ENCODE measurements at regions not wholly inside any gene's neighbourhood (a gene's known extent, or its start where the extent isn't known, plus 50 kb on each side); places are given as distances from the start of the nearest gene placed in this dataset.

DNA sequence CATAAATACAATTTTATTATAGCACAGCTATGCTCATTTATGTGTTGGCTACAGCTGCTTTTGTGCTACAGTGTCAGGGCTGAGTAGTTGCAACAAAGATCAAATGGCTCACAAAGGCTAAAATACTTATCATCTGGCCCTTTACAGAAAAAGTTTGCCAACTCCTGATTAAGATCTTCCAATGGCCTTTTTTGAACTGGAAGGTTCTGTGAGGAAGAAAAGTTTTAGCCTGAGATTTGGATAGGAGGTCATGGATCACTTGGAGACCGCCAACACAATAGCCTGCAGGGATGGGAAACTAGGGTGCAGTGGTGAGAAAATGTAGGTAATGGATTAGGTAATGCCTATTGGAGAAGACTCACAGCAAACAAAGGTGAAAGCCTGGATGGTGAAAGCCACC, 169.8 kb downstream of the NOC3L start:
- DNase-seq (ENCODE audit: low read depth) = peak; percentile 18

DNA sequence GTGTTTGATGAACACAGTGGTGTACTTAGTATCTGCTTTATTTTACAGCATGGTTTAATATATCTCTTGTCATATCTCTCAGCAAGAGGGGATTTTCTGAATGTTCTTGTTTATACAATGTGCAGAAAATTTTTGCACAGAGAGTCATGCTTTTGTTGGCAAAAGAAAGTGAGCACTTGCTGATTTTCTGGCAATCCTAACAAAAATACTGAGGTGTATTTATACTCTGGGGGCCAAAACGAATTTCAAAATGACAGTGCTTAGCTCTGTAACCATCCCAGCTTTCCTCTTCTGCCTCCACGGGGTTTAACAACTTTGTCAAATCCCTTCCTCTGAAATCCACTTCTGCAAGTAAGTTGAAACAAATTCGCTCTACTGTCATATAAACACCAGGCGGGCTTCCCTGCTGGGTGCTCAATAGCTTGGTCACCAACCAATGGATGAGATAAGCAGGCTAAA, 169.2 kb downstream of the NOC3L start:
- peak; percentile 48 for DNase-seq (ENCODE audit: low read depth)

DNA sequence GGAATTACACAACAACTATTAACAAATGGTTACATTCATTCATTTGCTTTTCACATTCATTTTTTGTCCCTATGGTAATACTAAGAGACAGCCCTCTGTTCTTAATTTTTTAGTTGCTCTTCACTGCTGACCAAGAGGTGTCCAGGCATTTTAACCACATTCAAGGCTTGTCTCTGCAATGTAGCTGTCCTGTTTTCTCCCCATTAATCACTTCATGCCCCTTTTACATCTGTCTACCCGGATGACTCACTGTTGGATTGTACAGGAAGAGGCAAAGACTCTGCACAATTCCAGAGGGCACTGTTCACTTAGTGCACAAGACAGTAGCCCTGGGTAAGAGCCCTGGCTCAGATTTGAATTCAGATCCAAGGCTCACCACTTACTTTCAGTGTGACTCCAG, 168.5 kb downstream of the NOC3L start:
- DNase-seq (ENCODE audit: low read depth) = peak; percentile 21

DNA sequence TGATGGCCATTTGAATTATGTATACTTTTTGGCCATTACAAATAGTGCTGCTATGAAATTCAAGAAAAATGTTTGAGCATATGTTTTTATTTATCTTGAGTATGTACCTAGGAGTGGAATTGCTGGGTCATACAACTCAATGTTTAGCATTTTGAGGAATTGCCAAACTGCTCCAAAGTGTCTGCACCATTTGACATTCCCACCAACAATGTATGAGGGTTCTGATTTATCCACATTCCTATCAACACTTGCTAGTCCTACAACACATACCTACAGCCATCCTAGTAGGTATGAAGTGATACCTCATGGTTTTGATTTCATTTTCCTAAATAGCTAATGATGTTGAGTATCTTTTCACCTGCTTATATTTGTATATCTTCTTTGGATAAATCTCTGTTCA, 165.5 kb downstream of the NOC3L start:
- no peak for DNase-seq (ENCODE audit: low read depth)

DNA sequence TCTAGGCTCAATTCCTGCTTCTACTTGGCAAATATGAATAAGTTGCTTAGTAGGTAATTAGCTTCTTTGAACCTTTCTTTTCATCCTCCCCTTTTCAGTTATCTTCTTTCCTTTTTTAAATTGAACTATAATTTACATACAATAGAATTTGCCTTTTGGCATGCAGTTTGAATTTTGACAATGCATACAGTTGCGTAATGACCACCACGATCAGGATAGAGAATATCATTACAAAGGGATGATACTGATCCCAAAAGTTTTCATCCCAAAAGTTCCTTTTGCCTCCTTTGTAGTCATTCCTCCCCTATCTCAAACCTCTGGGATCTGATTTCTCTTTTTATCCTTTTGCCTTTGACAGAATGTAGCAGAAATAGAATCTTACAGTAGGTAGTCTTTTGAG, 164.4 kb downstream of the NOC3L start:
- no peak for DNase-seq (ENCODE audit: low read depth)

DNA sequence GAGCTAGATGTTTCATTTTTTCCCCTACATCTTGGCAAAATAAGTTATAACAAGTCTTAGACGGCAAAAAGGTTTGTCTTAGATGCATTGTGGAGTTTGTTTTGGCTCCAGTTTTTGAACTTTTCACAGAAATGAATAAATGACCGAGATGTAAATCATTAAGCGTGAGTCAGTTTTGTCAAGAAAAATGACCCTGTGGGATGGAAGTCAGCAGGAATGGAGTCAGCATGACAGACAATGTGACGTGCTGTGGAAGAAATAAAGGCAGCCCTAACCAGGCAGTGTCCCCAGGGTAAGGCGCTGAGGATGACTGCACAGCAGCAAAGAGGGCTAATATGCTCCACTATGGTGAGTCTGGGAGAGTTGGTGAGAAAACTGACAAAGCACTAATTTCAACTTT, 163.2 kb downstream of the NOC3L start:
- DNase-seq (ENCODE audit: low read depth) = peak; percentile 93

DNA sequence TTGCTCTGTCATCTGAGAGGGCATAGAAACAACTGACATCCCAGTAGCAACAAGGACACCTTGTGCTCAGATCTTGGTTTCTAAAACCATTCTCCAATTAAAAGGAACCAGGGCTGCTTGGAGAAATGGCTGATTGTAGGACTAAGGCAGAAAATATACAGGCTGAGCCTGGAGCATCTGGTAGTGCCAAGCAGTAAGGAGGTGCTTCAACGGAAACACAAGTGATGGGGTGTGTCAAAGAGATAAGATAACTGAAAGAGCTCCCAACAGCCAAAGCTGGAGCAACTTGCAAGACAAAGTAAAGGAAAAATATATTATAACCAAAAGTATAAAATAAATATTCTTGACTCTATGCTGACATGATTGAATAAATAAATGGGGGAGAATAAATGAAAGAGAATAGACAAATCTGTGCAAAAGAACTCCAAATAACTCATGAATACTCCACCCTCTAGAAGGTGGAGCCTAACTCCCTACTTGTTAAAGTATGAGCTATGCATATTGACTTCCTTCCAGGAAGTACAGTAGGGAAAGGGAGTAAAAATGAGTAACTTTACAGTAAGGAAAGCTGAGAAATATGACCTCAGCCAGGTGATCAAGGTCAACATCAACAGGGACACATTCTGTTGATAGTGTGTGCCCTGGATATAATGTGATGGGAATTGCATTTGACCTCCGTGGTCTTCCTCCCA, 162.4 kb downstream of the NOC3L start:
- no peak for DNase-seq (ENCODE audit: low read depth)

DNA sequence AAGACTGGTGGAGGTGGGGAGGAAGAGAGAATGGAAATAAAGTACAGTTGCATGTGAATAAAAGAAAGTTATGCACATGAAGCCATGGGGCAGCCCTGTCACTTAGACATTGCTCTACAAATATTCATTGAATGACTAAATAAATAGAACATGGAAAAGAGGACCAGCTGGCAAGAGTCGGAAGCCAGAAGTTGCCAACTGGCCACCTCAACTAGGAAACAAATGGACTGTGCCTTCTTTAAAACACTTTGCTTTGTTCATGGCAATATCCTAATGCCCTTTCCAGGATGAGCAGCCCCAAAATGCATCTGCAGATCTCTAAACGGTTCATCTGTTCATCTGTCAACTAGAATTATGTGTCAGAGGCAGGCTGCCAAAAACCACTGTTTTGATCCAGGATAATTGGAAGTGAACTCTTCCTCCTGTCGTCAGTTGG, 157.3 kb downstream of the NOC3L start:
- DNase-seq (ENCODE audit: low read depth) = no peak

DNA sequence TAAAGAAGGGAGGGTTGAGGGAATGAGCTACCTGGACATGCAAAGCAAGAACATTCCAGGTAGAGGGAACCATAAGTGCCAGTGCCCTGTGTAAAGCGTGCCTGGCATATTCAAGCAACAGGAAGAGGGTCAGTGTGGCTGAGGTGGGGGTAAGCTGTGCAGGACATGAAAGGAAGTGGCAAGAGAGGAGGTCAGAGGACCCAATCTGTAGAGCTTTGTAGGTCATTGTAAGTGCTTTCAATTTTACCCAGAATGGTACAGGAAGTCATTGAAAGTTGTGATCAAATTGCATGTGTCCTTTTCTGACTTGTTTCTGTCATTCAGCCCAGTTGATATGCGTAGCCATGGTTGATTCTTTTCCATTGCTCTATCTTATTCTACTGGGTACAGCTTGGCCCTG, 156.6 kb downstream of the NOC3L start:
- DNase-seq (ENCODE audit: low read depth) = no peak

DNA sequence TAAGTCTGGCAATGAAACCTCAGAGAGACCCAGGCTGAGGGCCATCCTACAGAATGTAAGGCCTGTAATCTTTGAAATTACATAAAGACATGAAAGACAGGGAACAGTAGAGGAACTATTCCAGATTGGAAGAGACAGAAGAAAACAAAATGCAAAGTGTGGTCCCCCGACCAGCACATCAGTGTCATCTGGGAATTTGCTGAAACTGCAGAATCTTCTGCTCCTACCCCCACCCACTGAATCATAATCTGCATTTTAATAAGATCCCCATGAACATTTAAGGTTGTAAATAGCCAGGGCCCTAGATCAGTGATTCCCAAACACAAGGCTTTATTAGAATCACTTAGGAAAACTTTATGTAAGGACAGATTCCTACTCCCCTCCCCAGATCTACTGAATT, 154.4 kb downstream of the NOC3L start:
- DNase-seq (ENCODE audit: low read depth) = no peak

DNA sequence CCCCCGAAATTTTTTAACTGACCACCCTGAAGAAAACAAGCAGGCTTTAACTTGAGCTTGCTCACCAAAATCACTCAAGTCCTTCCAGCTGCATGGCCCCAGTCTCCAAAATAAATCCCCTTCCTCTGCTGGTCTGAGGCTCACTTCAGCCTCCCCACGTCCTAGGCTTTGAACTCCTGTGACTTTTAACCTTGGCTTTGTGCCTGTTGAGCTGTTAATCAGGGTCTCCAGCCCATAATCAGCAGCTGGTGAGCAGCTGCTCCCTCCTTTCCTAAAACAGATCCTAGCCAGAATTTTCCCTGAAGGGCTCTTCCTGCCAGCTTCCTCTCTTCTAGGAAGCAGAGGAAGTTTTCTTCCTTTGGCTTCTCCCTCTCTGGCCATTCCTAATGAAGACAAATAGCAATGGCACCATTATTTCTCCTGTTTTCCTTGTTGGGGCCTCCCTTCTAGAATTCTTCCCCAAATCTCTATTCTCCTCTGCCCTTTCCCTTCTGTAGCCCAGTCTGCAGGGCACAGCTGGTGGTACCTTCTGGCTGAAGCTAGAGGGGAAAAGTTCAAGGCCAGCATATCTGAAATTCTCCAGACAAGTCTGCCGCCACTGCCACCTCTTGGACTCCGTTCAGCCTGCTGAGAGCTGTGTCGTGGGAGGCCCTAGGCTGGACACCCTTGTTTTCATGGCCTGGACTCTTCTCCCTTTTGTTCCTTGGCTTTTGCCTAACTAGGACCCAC, 152.1 kb downstream of the NOC3L start:
- DNase-seq (ENCODE audit: low read depth) = no peak

DNA sequence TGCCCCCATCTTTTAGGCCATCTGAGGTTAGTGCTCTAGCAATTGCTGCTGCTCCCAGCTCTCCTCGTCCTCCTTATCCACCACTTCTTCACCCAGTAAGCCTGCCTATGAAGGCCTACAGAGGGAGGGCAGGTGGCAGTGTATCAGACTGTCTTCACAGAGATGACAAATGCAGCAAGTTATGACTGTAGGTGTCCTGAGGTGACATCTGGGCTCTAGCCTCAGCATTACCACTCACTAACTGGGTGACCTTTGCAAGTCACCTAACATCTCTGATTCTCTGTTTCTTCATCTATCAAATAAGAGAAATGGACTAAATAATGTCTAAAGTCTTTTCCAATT, 151.6 kb downstream of the NOC3L start:
- DNase-seq (ENCODE audit: low read depth) = no peak

DNA sequence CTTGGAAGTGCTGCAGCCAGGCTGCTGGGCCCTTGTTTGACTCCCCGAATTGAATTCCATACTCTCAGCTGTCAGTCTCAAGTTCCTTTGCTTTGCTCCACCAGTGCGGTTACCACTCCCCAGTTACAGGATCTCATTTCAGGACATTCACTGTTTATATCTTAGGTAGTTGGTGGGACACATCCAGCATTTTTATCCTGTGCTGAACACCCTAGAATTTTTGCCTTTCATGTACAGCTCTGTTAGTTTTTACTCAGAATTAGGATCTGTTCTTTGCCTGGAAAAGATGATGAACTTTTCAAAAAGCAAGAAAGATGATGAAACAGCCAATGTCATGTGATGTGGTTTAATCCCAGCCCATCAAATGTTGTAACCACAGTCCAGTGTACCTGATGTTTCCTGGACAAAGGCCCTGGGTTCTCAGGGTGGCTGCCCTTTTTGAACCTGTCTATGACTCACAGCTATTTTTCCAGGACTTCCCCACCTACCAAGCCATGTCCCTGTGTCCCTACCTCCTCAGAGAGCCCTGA, 149.7 kb downstream of the NOC3L start:
- DNase-seq (ENCODE audit: low read depth) = peak; percentile 49

DNA sequence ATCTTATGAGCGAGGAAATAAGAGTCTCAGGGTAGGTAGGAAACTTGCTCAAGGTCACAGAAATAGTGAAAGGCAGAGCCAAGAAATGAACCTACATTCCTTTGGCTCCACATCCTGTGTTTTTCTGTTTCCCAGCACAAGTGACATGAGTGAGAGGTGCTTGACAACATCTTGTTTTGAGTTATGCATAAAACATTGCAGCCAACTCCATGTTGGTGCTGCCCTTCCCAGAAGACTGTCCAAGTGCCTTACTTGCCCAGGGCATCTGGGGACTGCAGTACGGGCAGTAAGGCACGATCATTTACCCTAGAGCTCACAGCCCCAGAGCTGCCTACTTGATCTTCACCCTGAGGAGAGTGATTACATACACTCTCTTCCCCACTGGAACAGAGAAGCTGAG, 148.8 kb downstream of the NOC3L start:
- no peak for DNase-seq (ENCODE audit: low read depth)

DNA sequence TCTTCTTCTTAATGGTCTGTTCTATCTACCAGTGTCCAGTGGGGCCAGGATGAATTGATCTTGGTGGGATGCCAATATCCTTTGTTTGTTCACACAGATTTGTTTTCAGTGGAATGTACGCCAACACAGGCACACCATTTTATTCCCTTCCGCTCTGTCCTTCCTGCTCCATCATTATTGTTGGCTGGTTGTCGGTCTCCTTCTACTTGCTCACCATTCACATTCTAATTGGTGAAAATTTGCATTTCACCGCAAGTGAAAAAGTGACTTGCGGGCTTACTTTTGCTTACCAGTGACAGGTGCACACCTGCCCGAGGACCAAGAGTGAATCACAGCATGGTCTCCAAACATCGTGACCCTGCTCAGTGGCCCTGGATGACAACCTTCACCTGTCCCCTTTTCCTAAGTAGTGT, 148.3 kb downstream of the NOC3L start:
- no peak for DNase-seq (ENCODE audit: low read depth)

DNA sequence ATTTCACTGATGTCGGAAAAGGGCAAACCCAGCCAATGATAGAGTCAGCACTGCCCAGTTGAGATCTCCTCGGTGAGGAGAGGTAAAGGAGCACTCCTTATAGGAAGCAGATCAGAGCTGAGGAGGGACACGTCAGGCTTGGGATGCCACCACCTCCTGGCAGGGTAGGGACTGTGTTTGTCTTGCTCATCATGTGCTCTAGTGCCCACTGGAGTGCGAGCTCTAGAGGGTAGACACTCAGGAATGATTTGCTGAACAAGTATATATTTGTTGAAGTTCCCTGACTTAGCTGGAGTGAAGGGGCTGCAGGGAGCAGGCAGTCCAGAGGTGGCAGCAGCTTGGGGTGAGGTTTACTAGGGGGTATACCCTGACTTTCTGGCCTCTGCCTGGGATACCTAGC, 146.5 kb downstream of the NOC3L start:
- DNase-seq (ENCODE audit: low read depth) = no peak

DNA sequence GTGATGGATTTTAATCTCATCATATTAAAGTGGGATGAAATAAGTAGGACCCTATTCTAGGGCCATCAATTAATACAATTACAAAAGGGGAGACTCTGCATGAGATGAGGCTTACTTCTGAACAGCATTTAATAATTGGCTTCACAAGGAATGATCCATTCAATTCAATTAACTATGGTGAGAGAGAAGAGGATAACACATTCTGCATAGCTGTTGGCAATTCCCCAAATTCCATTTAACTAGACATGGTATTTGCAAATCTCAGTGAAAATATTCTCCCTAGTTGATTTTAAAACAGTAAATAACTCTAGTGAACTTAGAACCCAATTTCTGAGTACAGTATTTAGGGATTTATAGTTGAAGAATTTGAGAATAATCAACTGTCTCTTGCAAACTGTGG, 145.3 kb downstream of the NOC3L start:
- no peak for DNase-seq (ENCODE audit: low read depth)

DNA sequence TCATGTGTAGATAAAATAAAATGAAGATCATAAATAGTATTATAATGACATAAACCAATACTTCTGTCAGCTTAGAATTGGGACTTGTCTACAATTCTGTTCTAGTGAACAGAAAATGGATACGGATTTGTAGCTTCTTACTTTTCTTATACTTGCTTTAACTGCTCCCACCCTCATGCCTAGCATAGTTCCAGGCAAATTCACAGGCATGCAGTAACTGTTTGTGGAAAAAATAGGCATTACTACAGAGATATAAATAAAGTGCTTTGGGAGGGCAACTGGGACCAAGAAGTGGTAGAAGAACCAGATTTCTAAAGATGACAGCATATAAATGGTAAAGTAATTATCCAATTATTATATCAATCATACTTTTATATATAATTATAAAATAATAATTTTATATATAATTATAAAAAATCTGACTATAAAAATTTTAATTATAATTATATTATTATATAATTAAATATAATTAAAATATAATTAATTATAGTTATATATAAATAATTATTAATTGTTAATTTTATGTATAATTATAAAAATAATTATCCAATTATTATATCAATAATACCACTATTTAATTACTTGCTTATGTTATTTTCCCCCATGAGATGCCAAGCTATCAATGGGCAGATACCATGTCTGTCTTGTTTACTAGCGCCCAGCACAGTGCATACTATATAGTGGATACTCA, 144.1 kb downstream of the NOC3L start:
- DNase-seq (ENCODE audit: low read depth) = no peak

DNA sequence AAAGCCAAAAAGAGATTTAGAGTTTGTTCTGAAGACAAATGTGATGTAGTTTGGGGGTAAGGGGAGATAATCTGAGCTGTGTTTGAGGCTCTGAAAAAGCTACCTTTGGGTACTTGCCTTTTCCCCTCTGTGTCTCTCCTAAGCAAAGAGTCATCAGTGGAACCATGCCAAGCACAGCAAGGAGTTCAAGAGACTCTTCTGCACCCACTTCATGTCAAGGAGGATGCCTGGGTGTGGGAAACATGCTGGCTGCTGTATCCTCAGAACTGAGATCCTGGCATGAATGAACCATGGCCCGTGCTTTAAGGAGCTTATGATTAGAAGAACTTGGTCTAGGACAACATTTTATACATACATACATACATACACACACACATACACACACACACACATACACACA, 142.9 kb downstream of the NOC3L start:
- no peak for DNase-seq (ENCODE audit: low read depth)

DNA sequence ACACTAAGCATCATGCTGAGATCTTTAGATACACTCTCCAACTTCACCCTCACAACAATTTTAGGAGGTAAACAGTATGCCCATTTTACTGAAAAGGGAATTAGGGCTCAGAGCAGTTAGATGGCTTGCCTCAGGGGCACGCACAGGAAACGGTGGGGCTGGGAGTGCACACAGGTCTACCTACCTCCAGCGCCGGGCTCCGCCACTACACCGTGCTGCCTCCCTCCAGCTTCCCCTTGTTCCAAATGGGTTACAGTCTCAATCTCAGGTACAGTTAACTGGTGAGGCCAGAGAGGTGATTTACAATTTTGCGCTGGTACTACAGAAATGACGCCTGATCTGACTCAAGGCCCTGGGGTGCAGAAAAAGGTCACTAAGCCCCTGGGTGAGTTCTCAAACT, 142.0 kb downstream of the NOC3L start:
- no peak for DNase-seq (ENCODE audit: low read depth)

DNA sequence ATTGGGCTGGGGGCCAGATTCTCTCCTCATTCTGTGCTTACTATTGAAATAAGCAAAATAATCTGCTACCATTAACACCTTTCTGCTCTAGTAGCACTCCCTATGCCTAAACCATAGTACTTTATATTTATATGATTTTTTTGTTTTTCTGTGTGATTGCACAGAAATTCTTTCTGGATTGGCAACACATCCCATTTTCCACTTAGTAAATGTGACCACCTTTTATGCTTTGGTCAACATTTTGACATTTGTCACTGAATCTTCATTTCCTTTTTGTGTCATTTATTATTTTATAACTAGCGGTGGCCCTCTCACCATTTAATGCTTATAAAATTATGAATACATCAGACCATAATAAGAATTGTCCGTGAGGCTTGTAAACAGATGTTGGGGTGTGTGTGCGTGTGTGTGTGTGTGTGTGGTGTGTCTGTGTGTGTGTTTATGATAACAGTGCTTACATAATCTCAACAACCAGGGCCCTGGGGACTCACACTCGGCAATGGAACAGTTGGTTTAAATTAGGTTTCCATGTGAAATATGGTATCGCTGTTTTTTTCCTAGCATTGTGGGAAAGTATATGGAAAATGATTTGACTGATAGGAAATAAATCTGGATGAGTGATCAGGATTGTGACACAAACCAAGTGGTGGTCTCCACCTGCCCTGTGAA, 138.9 kb downstream of the NOC3L start:
- DNase-seq (ENCODE audit: low read depth) = no peak

DNA sequence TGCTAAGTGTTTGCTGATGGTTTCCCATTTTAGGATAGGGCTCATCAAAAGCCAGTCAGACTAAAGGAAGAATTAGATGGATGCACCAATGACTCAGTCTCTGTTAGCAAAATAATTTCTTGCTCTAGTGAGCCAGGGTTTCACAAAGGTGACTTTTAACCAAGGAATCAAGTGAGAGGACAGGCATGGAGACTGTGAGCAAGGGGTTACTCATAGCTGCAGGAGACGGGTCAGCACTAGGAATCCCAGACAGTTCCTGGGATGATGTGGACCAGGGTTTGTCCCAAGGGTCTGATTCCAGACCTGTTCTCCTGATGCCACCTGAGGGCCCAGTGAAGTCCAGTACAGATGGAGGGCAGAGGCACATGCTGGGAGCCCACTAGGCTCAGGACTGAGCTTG, 138.1 kb downstream of the NOC3L start:
- peak; percentile 24 for DNase-seq (ENCODE audit: low read depth)

DNA sequence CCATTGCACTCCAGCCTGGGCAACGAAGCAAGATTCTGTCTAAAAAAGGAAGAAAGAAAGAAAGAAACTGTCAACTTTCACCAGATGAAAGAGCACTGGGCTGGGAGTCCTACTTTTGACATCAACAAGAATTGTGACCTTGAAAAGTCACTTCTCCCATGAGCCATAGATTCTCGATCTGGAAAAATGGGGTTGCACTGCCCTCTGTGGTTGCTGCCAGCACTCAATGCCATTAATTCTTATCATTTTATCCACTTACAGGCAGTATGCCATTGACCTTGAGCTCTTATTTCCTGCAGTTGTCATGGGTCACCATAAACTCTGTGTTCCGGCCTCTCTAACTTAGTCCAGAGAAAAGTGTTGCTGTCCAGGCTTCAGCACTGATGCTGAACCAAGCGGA, 137.2 kb downstream of the NOC3L start:
- DNase-seq (ENCODE audit: low read depth) = no peak

All from stromal cell of bone marrow (primary cell).